Testis (tissue), 2 donors: ENCODE measurements at regions not wholly inside any gene's neighbourhood (a gene's known extent, or its start where the extent isn't known, plus 50 kb on each side); places are given as distances from the start of the nearest gene placed in this dataset.

ENCODE experiments used
- POLR2A ChIP-seq: fragments of 450-650 bp; IDR thresholded peaks from one replicate; pipeline ENCODE4 v1.6.1; 2017; ENCODE audit warnings: antibody characterized with exemption, mild to moderate bottlenecking, moderate library complexity
- TF ChIP-seq, protein P1 (sequence below), 3 experiments: fragments of 450-650 bp in 2 of 3; fragments of 200-600 bp in 1 of 3; sonication (generic) in 1 of 3; IDR thresholded peaks; one replicate each; pipeline ENCODE4 v1.5.1; 2016 to 2019; ENCODE audit warnings: antibody characterized with exemption in 3 of 3, mild to moderate bottlenecking in 2 of 3, moderate library complexity in 1 of 3

DNA sequence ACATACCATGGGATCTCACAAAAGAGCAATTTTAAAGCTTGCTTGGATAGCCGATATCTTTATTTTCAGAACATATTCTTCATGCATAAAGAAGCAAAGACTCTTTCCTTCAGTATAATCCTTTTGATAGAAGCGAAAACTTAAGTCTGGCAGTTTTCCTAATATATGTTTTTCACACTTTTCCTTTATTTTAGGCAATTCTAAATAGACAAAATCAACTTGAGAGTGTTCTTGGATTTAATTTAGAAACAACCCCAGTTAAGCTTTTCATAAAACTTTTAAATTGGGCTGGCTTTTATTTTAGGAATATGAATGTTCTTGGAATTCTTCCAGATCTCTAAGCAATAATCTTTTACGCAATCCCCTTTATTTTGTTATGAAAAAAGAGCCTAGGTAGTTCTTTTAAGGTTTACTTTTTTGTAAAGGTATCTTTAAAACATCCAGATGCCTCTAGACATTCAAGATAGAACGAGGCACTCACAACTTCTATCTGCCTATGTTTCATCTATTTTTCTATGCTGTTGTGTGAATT lies 51.5 kb upstream of the HSPB3 start:
- TF ChIP-seq, protein P1, sequence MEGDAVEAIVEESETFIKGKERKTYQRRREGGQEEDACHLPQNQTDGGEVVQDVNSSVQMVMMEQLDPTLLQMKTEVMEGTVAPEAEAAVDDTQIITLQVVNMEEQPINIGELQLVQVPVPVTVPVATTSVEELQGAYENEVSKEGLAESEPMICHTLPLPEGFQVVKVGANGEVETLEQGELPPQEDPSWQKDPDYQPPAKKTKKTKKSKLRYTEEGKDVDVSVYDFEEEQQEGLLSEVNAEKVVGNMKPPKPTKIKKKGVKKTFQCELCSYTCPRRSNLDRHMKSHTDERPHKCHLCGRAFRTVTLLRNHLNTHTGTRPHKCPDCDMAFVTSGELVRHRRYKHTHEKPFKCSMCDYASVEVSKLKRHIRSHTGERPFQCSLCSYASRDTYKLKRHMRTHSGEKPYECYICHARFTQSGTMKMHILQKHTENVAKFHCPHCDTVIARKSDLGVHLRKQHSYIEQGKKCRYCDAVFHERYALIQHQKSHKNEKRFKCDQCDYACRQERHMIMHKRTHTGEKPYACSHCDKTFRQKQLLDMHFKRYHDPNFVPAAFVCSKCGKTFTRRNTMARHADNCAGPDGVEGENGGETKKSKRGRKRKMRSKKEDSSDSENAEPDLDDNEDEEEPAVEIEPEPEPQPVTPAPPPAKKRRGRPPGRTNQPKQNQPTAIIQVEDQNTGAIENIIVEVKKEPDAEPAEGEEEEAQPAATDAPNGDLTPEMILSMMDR (IDR thresholded peaks at IDR 0.05), result no peak
- no peak for TF ChIP-seq POLR2A
